Body of pancreas (tissue), 4 donors: ENCODE measurements at regions not wholly inside any gene's neighbourhood (a gene's known extent, or its start where the extent isn't known, plus 50 kb on each side); places are given as distances from the start of the nearest gene placed in this dataset.

Source experiments
- ATAC-seq: fragments of 150-250 bp; one replicate; pipeline ENCODE4 v1.9.1; 2016
- DNase-seq, 4 donors: peaks; one replicate each; pipeline ENCODE4 v3.0.0-alpha.2; 2019
- H3K27ac ChIP-seq, 4 donors: fragments of 200-600 bp; sonication (generic); 1 replicate in 3 of 4; 2 replicates in 1 of 4; pipeline versions ENCODE4 v1.5.1 to v1.6.1; 2016 to 2019; ENCODE audit warnings: mild to moderate bottlenecking in 1 of 4, mixed read lengths in 1 of 4, moderate library complexity in 1 of 4
- H3K27me3 ChIP-seq, 2 donors: fragments of 200-600 bp; sonication (generic); one replicate each; pipeline ENCODE4 v1.6.0; 2016; ENCODE audit warnings: mild to moderate bottlenecking in 1 of 2
- H3K36me3 ChIP-seq, 2 donors: fragments of 200-600 bp; sonication (generic); replicated peaks in 1 of 2; 2 replicates each; pipeline ENCODE4 v1.5.1; 2016; ENCODE audit warnings: low read depth in 2 of 2; ENCODE audit not compliant: insufficient read depth in 1 of 2
- H3K4me1 ChIP-seq: fragments of 200-600 bp; sonication (generic); one replicate; pipeline ENCODE4 v1.6.0; 2016
- H3K4me3 ChIP-seq, 2 donors: fragments of 200-600 bp; sonication (generic); 1 replicate in 1 of 2; 2 replicates in 1 of 2; pipeline ENCODE4 v1.5.1; 2016 to 2019
- H3K9me3 ChIP-seq, 3 donors: fragments of 200-600 bp; sonication (generic); 1 replicate in 2 of 3; 2 replicates in 1 of 3; pipeline ENCODE4 v1.5.1; 2016
- POLR2A ChIP-seq, 3 donors: fragments of 450-650 bp; IDR thresholded peaks; one replicate each; pipeline ENCODE4 v1.6.1; 2016; ENCODE audit warnings: antibody characterized with exemption in 3 of 3, mild to moderate bottlenecking in 2 of 3
- WGBS, 2 donors: methylation state at CpG; one replicate each; pipeline ENCODE4 v1.1.5; 2017; 5-methylcytosine and 5-hydroxymethylcytosine counted together
- intact Hi-C: fragments of 100-400 bp; cut with DNase I; formaldehyde crosslinking; loops from one replicate; pipeline ENCODE4 v1.15.1; 2023
- TF ChIP-seq, protein P1 (sequence below), 7 experiments: fragments of 450-650 bp in 4 of 7; fragments of 200-600 bp in 3 of 7; sonication (generic) in 3 of 7; IDR thresholded peaks; one replicate each; pipeline ENCODE4 v1.5.1; 2016 to 2019; ENCODE audit warnings: antibody characterized with exemption in 7 of 7

GRCh38 chr19:32131005-32131404, 214.4 kb upstream of the ZNF507 start:
- no peak for DNase-seq
- ATAC-seq: no peak
- 48 to 54% methylated on average over 8 of the region's 8 CpGs for WGBS, 2 donors

GRCh38 chr19:32138416-32138815, 207.0 kb upstream of the ZNF507 start:
- Histone ChIP-seq H3K36me3 (no peaks in the 10 kb centered on the region), H3K27ac (no peak overlapping the region), H3K9me3 (no peaks in the 10 kb centered on the region), H3K27me3 (no peaks in the 10 kb centered on the region), H3K4me1 (no peaks in the 10 kb centered on the region), H3K4me3 (no peak overlapping the region)
- ATAC-seq (no peak), DNase-seq (no peak)
- no peak for TF ChIP-seq POLR2A (IDR thresholded peaks at IDR 0.05)
- TF ChIP-seq, protein P1, sequence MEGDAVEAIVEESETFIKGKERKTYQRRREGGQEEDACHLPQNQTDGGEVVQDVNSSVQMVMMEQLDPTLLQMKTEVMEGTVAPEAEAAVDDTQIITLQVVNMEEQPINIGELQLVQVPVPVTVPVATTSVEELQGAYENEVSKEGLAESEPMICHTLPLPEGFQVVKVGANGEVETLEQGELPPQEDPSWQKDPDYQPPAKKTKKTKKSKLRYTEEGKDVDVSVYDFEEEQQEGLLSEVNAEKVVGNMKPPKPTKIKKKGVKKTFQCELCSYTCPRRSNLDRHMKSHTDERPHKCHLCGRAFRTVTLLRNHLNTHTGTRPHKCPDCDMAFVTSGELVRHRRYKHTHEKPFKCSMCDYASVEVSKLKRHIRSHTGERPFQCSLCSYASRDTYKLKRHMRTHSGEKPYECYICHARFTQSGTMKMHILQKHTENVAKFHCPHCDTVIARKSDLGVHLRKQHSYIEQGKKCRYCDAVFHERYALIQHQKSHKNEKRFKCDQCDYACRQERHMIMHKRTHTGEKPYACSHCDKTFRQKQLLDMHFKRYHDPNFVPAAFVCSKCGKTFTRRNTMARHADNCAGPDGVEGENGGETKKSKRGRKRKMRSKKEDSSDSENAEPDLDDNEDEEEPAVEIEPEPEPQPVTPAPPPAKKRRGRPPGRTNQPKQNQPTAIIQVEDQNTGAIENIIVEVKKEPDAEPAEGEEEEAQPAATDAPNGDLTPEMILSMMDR (IDR thresholded peaks at IDR 0.05): no peak
- WGBS, 2 donors: 52 to 60% methylated on average over 5 of the region's 5 CpGs
- intact Hi-C loops: no loop called here

More at GRCh38 chr19:32131005-32131404, 214.4 kb upstream of the ZNF507 start:
- Histone ChIP-seq H3K27me3 (no peaks in the 10 kb centered on the region), H3K9me3 (no peaks in the 10 kb centered on the region), H3K4me1 (no peaks in the 10 kb centered on the region), H3K27ac (no peak overlapping the region), H3K4me3 (no peak overlapping the region), H3K36me3 (no peaks in the 10 kb centered on the region)
- intact Hi-C loops: no loop called here
- TF ChIP-seq, protein P1 (IDR thresholded peaks at IDR 0.05): no peak
- TF ChIP-seq POLR2A (IDR thresholded peaks at IDR 0.05): no peak

DNA sequence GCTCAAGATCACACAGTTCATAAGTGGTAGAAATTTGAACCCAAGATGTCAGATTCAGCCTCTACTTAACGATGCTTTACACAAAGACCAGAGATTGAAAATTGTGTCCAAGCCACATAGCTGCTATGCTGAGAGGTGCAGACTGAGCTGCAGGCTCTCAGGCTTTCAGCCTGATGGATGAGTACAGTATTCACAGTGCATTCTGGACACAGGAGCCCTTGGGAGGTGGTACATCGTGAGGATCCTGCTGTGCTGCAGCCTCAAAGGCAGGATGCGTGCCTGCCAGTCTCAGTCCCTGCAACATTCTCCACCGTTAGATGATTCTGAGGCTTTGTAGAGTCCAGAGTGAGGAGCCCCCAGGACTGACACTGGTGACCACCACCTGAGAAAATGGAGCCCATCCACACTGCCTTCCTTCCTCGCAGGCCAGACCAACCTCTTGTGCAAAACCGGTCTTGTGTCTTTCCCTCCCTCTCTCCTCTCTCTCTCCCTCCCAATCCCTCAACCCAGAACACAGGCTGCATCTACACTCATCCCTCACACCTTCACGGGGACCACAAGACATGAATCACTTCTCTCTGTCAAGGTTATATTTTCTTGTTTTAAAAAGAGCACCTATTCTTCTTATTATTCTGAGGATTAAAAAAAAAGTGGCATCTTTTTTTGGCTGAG, 203.4 kb upstream of the ZNF507 start:
- Histone ChIP-seq H3K27ac (no peak overlapping the region), H3K27me3 (no peaks in the 10 kb centered on the region), H3K9me3 (peaks cover 0 to 3% (median 0%) of the 10 kb centered on the region in 3 donors), H3K4me1 (no peaks in the 10 kb centered on the region), H3K4me3 (no peak overlapping the region), H3K36me3 (no peaks in the 10 kb centered on the region)
- ATAC-seq (no peak), DNase-seq (no peak)
- WGBS, 2 donors: 40 to 44% methylated on average over 7 of the region's 7 CpGs
- TF ChIP-seq, protein P1 (IDR thresholded peaks at IDR 0.05): no peak
- no peak for TF ChIP-seq POLR2A (IDR thresholded peaks at IDR 0.05)
- intact Hi-C loops: no loop called here

DNA sequence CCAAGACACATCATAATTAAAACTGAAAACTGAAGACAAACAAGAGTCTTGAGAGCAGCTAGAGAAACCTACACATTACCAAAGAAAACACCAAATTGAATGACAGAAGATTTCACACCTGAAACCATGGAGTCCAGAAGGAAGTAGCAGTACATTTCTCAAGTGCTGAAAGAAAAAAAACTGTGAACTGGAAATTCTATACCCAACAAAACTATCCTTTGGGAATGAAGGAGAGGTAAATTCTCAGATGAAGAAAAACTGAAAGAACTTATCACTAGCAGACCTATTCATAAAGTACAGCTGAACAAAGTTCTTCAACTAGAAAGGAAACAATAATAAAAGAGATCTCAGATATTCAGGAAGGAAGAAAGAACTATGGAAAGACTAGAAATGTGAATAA, 198.7 kb upstream of the ZNF507 start:
- H3K9me3 ChIP-seq: peaks cover 0 to 7% (median 0%) of the 10 kb centered on the region in 3 donors
- TF ChIP-seq, protein P1 (IDR thresholded peaks at IDR 0.05): no peak
- TF ChIP-seq POLR2A (IDR thresholded peaks at IDR 0.05): no peak
- ATAC-seq (no peak), DNase-seq (no peak)
- H3K27ac ChIP-seq: no peak overlapping the region
- H3K4me1 ChIP-seq: no peaks in the 10 kb centered on the region
- H3K27me3 ChIP-seq: no peaks in the 10 kb centered on the region
- intact Hi-C loops: no loop called here
- H3K4me3 ChIP-seq: no peak overlapping the region
- H3K36me3 ChIP-seq: no peaks in the 10 kb centered on the region

DNA sequence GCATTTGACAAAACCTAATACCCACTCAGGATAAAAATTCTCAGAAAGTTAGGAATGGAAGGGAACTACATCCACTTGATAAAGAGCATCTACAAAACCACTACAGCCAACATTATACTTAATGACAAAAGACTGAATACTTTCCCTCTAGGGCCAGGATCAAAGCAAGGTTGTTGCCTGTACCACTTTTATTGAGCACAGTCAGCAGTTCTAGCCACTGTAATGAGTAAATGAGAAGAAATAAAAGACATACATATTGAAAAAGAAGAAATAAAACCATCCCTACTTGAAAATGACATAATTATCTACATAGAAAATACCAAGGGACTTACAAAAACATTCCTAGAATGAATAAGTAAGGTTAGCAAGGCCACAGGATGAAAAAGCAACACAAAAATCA, 194.8 kb upstream of the ZNF507 start:
- no peak for TF ChIP-seq POLR2A (IDR thresholded peaks at IDR 0.05)
- TF ChIP-seq, protein P1 (IDR thresholded peaks at IDR 0.05): no peak
- H3K36me3 ChIP-seq: no peaks in the 10 kb centered on the region
- H3K9me3 ChIP-seq: peaks cover 0 to 7% (median 0%) of the 10 kb centered on the region in 3 donors
- H3K4me1 ChIP-seq: no peaks in the 10 kb centered on the region
- no peaks in the 10 kb centered on the region for H3K27me3 ChIP-seq
- intact Hi-C loops: no loop called here
- H3K27ac ChIP-seq: no peak overlapping the region
- H3K4me3 ChIP-seq: no peak overlapping the region
- DNase-seq: no peak
- no peak for ATAC-seq
